ENCODE measurements at regions not wholly inside any gene's neighbourhood (a gene's known extent, or its start where the extent isn't known, plus 50 kb on each side); places are given as distances from the start of the nearest gene placed in this dataset.
"Not testable (repeated sequence)": the region's sequence is repeated elsewhere in the genome, so short reads cannot be mapped to it uniquely, and the experiment has no call there.

DNA sequence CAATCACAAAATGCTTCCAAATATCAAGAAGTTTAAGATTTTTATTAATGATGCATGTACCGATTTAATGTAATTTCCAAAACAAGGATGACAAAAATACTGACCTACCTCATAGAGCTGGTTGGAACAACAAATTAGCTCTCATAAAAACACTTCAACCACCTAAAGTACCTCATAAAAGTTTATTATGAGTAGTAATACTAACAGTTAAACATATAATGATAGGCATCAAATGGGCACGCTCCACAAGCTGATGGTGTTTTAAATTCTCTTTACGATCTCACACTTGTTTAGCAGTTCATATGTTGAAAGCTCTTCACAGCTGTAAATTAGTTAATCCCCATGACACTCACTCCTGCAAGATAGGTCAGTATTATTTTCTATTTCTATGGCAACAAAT, 150.0 kb upstream of the KIF2A start:
- DNase-seq (ENCODE audit: low spot score): no peak

- no peak for DNase-seq (ENCODE audit: low spot score)
These were observed 138.4 kb upstream of the KIF2A start for GRCh38 chr5:62167561-62168057.

GRCh38 chr5:62168506-62169281, 137.3 kb upstream of the KIF2A start:
- DNase-seq (ENCODE audit: low spot score): no peak

DNA sequence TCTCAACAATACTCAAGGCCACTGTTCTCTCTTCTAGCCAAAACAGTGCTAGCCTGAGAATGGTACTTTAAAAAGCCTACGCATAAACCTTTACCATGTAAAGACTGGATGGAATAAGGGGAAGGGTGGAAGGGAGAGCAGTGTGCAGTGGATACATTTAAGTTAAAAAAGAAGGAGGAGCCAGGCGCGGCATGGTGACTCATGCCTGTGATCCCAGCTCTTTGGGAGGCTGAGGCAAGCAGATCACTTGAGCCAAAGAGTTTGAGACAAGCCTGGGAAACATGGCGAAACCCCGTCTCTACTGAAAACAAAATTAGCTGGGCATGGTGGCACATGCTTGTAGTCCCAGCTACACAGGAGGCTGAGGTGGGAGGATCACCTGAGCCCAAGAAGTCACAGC, 127.7 kb upstream of the KIF2A start:
- DNase-seq (ENCODE audit: low spot score): no peak

DNA sequence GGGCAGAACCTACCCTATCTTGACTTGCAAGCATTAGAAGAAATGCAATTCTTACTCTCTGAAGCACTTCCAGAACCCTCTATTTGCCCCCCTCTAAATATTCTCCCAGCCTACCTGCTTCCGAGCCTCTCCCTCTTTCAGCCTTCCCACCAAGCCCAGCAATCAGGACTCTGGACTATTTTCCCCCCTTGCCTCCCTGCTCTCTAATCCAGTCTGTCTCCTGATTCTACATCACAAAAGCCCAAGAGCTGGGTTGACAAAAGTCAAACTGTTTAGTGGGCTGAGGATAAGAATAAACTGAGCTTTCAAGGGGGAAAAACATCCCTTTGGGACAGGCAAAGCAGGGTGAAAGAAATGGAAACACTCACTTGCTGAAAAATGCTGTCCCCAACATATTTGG, 123.2 kb upstream of the KIF2A start:
- DNase-seq (ENCODE audit: low spot score): no peak

- DNase-seq (ENCODE audit: low spot score): no peak
These were observed 122.3 kb upstream of the KIF2A start for GRCh38 chr5:62183727-62184126.

- no peak for DNase-seq (ENCODE audit: low spot score)
These were observed 121.6 kb upstream of the KIF2A start for GRCh38 chr5:62184444-62184843.

GRCh38 chr5:62190173-62190572, 115.8 kb upstream of the KIF2A start:
- no peak for DNase-seq (ENCODE audit: low spot score)

DNA sequence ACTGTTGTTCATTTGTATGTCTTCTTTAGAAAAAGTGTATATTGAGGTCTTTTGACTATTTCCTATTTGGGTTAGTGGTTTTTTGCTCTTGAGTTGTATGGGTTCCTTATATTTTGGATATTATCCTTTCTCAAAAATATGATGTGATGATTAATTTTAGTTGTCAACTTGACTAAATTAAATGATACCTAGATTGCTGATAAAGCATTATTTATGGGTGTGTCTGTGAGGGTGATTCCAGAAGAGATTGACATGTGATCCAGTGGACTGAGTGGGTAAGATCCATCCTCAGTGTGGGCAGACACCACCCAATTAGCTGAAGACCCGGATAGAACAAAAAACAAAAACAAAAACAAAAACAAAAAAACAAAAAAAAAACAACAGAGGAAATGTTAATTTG, 115.1 kb upstream of the KIF2A start:
- no peak for DNase-seq (ENCODE audit: low spot score)

GRCh38 chr5:62192958-62193357, 113.0 kb upstream of the KIF2A start:
- no peak for DNase-seq (ENCODE audit: low spot score)

DNA sequence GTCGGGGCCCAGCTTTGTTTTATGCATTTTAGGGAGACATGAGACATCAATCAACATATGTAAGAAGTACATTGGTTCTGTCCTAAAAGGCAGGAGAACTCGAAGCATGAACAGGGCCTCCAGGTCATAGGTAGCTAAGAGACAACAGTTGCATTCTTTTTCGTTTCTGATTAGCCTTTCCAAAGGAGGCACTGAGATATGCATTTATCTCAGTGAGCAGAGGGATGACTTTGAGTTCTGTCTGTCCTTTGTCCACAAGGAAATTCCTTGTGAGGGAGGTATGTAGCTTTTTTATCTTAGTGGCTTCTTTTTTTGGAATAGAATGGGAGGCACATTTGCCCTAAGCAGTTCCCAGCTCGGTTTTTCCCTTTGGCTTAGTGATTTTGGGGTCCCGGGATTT, 109.5 kb upstream of the KIF2A start:
- DNase-seq (ENCODE audit: low spot score): not testable (repeated sequence)

DNA sequence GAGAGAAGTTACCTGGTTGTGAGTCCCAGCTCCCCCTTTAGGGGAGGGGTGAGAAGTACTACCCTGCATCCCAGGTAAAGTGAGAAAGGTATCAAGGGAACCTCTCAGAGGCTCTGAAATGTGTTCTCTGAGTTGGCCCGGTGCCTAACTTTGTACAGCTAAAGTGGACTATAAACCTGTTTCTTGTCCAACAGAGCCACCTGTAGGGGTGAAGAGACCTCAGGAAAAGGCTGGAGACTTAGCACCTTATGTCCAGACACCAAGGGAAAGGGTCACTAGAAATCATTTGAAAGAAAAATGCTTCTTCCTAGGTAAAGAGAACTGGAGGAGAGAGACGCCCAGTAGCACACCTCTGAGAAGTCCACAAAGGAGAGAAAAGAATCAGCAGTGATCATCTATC, 108.3 kb upstream of the KIF2A start:
- no peak for DNase-seq (ENCODE audit: low spot score)

- no peak for DNase-seq (ENCODE audit: low spot score)
These were observed 107.6 kb upstream of the KIF2A start for GRCh38 chr5:62198421-62198820.

GRCh38 chr5:62199792-62200716, 106.0 kb upstream of the KIF2A start:
- no peak for DNase-seq (ENCODE audit: low spot score)

- DNase-seq (ENCODE audit: low spot score): peak; percentile 29
These were observed 99.7 kb upstream of the KIF2A start for GRCh38 chr5:62206150-62206829.

GRCh38 chr5:62208218-62208852, 97.7 kb upstream of the KIF2A start:
- no peak for DNase-seq (ENCODE audit: low spot score)

- DNase-seq (ENCODE audit: low spot score): no peak
These were observed 94.6 kb upstream of the KIF2A start for GRCh38 chr5:62211405-62211804.

- no peak for DNase-seq (ENCODE audit: low spot score)
These were observed 93.4 kb upstream of the KIF2A start for GRCh38 chr5:62212648-62213047.

GRCh38 chr5:62214701-62215100, 91.3 kb upstream of the KIF2A start:
- DNase-seq (ENCODE audit: low spot score): no peak

DNA sequence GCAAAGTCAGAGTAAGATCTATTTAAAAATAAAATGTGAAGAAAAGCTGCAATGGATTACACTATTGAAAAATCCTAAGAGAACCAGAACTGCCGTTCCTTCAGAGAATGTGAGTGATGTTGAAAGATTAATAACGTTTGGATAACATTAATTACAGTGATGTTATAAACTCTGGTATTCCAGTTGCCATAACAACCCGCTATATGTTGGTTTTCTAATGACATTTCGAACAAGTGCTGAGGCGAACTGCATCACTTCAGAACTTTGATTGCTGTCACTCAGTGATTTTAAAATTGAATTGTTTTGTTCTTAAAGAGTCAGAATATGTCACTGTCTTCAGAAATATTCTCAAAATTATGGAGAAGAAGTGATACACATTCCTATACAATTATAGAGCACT, 89.4 kb upstream of the KIF2A start:
- not testable (repeated sequence) for DNase-seq (ENCODE audit: low spot score)

DNA sequence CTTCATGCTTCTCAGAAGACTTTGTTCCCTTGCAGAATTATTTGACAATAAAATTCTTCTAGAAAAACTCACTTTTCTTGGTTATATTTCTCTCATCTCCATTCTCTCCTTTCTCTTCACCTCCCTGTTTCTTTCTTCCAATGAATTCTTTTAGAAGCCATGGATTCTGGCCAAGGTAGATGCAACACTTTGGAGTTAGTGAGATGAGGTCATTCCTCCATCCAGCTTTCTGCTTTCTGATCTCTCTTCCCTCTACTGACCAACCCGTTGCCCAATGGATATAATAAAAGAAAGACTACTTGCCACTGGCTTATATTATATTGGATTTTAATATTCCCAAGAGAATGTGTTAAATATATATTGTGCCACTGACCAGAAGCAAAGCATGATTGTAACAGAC, 88.9 kb upstream of the KIF2A start:
- DNase-seq (ENCODE audit: low spot score): not testable (repeated sequence)

DNA sequence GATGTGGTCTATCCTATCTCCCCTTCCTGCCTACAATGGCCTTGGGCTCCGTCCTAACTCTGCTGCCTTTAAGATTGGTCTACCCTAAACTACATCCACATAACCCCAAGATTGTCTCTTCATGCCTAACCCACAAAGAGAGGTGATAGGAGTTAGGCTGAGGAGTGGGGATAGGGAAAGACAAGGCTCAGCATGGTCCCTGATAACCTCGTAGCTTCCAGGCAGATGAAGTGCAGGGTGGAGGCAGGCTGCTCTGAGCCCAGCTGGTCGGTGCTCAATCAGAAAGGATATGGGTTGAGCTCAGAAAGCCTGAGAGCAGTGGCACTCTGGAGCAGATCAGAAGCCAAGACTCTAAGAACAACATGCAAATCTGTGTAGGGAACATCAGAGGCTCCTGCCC, 87.1 kb upstream of the KIF2A start:
- DNase-seq (ENCODE audit: low spot score): not testable (repeated sequence)
